ENCODE measurements at regions not wholly inside any gene's neighbourhood (a gene's known extent, or its start where the extent isn't known, plus 50 kb on each side); places are given as distances from the start of the nearest gene placed in this dataset.

DNA sequence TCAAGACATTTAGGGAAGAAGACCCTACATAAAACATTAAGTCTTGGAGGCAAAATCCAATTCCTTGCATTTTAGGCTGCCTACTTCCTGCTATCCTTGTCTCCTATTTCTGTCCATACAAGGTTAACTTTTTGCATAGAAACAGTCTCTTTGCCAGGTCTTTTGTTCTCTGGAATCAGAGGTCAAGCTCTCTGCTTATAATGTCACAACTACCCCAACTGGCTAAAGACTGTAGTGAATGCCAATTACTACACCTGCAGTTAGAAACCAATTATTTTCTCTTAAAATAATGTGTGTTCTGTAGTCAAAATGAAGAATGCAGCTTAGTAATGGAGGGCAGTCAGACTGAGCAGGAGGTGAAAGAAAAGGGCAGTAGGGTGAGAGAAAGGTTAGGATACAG, 856.2 kb downstream of the TUSC7 start:
- no peak for DNase-seq (ENCODE audit: low read depth)
- TF ChIP-seq, protein P1, sequence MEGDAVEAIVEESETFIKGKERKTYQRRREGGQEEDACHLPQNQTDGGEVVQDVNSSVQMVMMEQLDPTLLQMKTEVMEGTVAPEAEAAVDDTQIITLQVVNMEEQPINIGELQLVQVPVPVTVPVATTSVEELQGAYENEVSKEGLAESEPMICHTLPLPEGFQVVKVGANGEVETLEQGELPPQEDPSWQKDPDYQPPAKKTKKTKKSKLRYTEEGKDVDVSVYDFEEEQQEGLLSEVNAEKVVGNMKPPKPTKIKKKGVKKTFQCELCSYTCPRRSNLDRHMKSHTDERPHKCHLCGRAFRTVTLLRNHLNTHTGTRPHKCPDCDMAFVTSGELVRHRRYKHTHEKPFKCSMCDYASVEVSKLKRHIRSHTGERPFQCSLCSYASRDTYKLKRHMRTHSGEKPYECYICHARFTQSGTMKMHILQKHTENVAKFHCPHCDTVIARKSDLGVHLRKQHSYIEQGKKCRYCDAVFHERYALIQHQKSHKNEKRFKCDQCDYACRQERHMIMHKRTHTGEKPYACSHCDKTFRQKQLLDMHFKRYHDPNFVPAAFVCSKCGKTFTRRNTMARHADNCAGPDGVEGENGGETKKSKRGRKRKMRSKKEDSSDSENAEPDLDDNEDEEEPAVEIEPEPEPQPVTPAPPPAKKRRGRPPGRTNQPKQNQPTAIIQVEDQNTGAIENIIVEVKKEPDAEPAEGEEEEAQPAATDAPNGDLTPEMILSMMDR (IDR thresholded peaks at IDR 0.05; ENCODE audit: insufficient read depth, low read depth, low read length) = no peak
- H3K4me3 ChIP-seq (ENCODE audit: low read depth, low read length) = no peak overlapping the region

DNA sequence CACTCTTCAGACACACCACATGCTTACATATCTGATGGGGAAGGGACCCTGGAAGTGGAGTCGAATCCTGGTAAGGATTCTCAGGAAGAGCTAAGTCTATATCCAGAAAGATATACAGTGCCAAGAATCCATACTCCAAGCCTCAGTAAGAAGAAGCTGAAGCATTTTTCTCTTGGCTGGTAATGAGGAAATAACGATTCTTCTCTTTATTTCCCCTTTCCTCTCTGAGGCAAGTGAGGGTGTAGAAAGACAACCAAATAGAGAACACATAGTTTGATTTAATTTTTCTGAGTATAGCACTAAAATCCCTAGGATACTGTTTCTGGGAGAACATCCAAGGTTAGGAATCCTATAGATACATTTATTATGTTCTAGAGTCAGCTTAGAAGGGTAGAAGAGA, 857.3 kb downstream of the TUSC7 start:
- TF ChIP-seq, protein P1 (IDR thresholded peaks at IDR 0.05; ENCODE audit: insufficient read depth, low read depth, low read length) = no peak
- DNase-seq (ENCODE audit: low read depth) = no peak
- no peak overlapping the region for H3K4me3 ChIP-seq (ENCODE audit: low read depth, low read length)

DNA sequence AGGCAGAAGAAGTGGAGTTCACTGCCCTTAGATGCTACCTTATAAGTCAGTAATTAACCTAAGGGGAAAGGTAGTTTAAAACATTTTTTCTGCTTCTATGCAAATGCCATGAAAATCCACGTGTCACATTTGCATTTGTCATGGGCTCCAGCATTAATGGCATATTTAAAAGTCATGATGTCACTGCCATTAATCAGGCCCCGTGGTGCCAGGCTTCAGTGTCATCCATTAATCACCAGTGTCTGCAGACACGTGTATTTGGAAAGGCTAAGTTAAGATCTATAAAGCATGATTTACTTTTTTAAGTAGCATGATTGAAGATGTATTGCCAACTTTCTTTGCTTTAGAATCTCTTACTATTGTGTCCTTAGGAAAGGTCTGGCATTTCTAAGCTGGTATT, 857.8 kb downstream of the TUSC7 start:
- TF ChIP-seq, protein P1 (IDR thresholded peaks at IDR 0.05; ENCODE audit: insufficient read depth, low read depth, low read length) = no peak

DNA sequence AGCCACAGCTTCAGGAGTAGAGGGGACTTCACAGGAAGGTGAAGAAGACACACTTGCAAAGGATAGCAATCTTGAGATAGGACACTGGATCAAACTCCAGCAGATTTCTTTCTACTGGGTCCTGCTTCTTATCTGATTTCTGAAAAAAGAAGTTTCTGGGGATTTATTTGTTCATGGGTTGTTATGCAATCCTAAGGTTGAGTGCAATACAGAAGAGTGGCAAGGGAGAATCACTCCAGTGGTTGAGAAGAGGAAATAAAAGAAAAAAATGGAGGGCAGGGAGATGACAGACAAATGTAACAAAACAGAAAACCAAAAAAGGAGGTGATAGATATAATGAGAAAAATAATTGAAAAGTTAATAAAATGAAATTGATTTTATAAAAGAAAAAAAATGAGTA, 858.3 kb downstream of the TUSC7 start:
- H3K4me3 ChIP-seq (ENCODE audit: low read depth, low read length) = no peak overlapping the region
- DNase-seq (ENCODE audit: low read depth) = no peak
- TF ChIP-seq, protein P1 (IDR thresholded peaks at IDR 0.05; ENCODE audit: insufficient read depth, low read depth, low read length) = no peak

More for the DNA sequence above, 857.8 kb downstream of the TUSC7 start:
- H3K4me3 ChIP-seq (ENCODE audit: low read depth, low read length) = no peak overlapping the region
- no peak for DNase-seq (ENCODE audit: low read depth)

DNA sequence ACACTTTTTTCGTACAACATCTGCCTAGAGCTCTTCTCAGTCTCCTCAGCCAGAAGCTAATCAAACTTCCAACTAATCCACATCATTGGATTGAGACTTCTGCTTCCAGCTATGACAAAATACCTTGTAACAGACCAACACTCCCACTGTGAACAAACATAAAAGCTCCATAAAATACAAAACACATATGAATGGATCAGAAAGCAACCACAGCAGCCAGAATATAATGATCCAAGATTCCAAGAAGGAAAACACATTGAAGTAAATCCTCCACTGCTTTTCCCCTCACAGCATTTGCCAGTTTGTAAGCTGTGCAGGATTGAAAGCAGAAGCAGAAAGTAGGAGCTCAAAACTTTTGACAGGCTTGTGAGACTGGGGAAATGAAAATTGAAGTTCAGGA, 863.2 kb downstream of the TUSC7 start:
- DNase-seq (ENCODE audit: low read depth) = no peak
- no peak overlapping the region for H3K4me3 ChIP-seq (ENCODE audit: low read depth, low read length)
- TF ChIP-seq, protein P1 (IDR thresholded peaks at IDR 0.05; ENCODE audit: insufficient read depth, low read depth, low read length) = no peak

DNA sequence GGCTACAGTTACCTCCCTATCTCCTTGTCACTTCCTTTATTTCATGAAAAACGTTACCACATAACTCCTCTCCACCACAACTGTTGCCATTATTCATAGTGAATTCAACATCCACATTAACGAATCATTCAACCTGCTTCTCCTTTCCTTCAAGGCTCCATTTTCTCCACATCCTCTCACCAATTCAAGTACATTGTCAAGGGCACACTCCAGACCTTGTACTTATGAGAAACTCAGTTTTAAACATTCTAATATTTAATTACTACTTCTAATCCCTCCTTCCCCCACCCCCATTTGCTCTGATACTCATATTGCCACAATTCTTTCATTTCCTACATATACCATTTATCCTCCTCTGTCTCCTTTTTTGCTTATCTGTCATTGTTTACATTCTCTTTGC, 871.2 kb downstream of the TUSC7 start:
- DNase-seq (ENCODE audit: low read depth) = no peak

DNA sequence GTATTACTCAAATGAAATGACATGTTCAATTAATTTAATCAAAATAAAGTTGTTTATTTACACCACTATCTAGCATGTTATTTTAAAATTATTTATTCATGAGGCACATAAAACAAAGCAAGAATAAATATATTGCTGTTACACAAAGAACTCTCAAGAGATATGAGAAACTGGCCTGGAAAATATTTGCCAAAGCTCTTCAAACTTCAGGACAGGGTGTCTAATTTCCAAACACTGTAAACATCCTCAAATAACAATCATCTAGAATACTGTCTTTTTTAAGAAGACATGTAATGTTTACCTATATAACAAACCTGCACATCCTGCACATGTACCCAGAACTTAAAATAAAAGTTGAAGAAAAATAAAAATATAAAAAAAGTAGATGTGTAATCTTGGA, 876.6 kb downstream of the TUSC7 start:
- no peak for DNase-seq (ENCODE audit: low read depth)

More for the DNA sequence above, 871.2 kb downstream of the TUSC7 start:
- no peak overlapping the region for H3K4me3 ChIP-seq (ENCODE audit: low read depth, low read length)
- TF ChIP-seq, protein P1 (IDR thresholded peaks at IDR 0.05; ENCODE audit: insufficient read depth, low read depth, low read length) = no peak

More for the DNA sequence above, 876.6 kb downstream of the TUSC7 start:
- no peak overlapping the region for H3K4me3 ChIP-seq (ENCODE audit: low read depth, low read length)
- TF ChIP-seq, protein P1 (IDR thresholded peaks at IDR 0.05; ENCODE audit: insufficient read depth, low read depth, low read length) = no peak
